GM12878 (cell line): ENCODE measurements at regions not wholly inside any gene's neighbourhood (a gene's known extent, or its start where the extent isn't known, plus 50 kb on each side); places are given as distances from the start of the nearest gene placed in this dataset.

Experiments
- ATAC-seq: fragments of 200-7000 bp; cut with Tn5 transposase; 3 replicates; pipeline ENCODE4 v1.9.1; 2020; ENCODE audit warnings: mild to moderate bottlenecking, moderate library complexity
- BruUV-seq: library from RNA; stranded (reverse); fragments of 400-500 nt; replicated peaks from 2 replicates; lab custom pipeline; 2021; lab: Mats Ljungman, UMichigan
- CTCF ChIA-PET: fragments of 300-600 bp; sonication (Branson Sonifier 250); formaldehyde crosslinking; extraction: SDS; loops from one replicate; lab custom pipeline; 2021; ENCODE audit warnings: inconsistent platforms; lab: Yijun Ruan, JAX
- POLR2A ChIA-PET: fragments of 350-600 bp; formaldehyde crosslinking; extraction: SDS; loops from one replicate; lab custom pipeline; 2021; ENCODE audit warnings: inconsistent platforms; lab: Charles Lee
- RAD21 ChIA-PET: fragments of 300-600 bp; sonication (Branson Sonifier 250); formaldehyde crosslinking; loops from one replicate; lab custom pipeline; 2023; ENCODE audit warnings: antibody characterized with exemption; ENCODE audit not compliant: unreplicated experiment; lab: Charles Lee
- SMC1A ChIA-PET: fragments of 300-600 bp; sonication (Branson Sonifier 250); formaldehyde crosslinking; loops from one replicate; lab custom pipeline; 2023; ENCODE audit not compliant: unreplicated experiment, uncharacterized antibody; lab: Charles Lee
- DNase-seq: peaks from one replicate; pipeline ENCODE4 v3.0.0-alpha.2; 2011; ENCODE audit warnings: low read depth, low spot score
- FAIRE-seq: peaks from 3 replicates; lab custom pipeline; 2011; peaks lifted over from hg19 to GRCh38; lab: Jason Lieb, UNC
- H2AFZ ChIP-seq: 2 replicates; pipeline ENCODE4 v1.6.0; 2011; ENCODE audit warnings: low read depth, low read length, control low read depth; ENCODE audit not compliant: control insufficient read depth
- H3K27ac ChIP-seq: 2 replicates; pipeline ENCODE4 v1.5.1; 2011; ENCODE audit warnings: control low read depth; ENCODE audit not compliant: control insufficient read depth, insufficient read depth
- H3K27me3 ChIP-seq, 2 experiments: replicated peaks in 1 of 2; 2 replicates each; pipeline versions ENCODE4 v1.6.0 to v1.6.1; 2011; ENCODE audit warnings: low read length in 1 of 2; ENCODE audit not compliant: control insufficient read depth in 2 of 2, insufficient read depth in 2 of 2
- H3K36me3 ChIP-seq, 2 experiments: 2 replicates each; pipeline ENCODE4 v1.5.1; 2011; ENCODE audit warnings: low read length in 1 of 2; ENCODE audit not compliant: control insufficient read depth in 2 of 2, insufficient read depth in 2 of 2
- H3K4me1 ChIP-seq: 2 replicates; pipeline ENCODE4 v1.6.1; 2011; ENCODE audit warnings: mild to moderate bottlenecking, low read length, moderate library complexity, mixed read lengths; ENCODE audit not compliant: control insufficient read depth, insufficient read depth
- H3K4me2 ChIP-seq: 2 replicates; pipeline ENCODE4 v1.6.0; 2011; ENCODE audit warnings: control low read depth; ENCODE audit not compliant: control insufficient read depth, insufficient read depth
- H3K4me3 ChIP-seq: fragments of 200-600 bp; sonication (generic); 2 replicates; pipeline ENCODE4 v1.5.1; 2016
- H3K79me2 ChIP-seq: 2 replicates; pipeline ENCODE4 v1.6.0; 2011; ENCODE audit warnings: low read length; ENCODE audit not compliant: control insufficient read depth, insufficient read depth
- H3K9ac ChIP-seq: 2 replicates; pipeline ENCODE4 v1.8.0; 2011; ENCODE audit warnings: low read length, control low read depth, mixed read lengths; ENCODE audit not compliant: control insufficient read depth, insufficient read depth
- H3K9me3 ChIP-seq: replicated peaks from 3 replicates; pipeline ENCODE4 v1.5.1; 2011; ENCODE audit warnings: mild to moderate bottlenecking, low read length; ENCODE audit not compliant: control insufficient read depth, insufficient read depth
- H4K20me1 ChIP-seq: 2 replicates; pipeline ENCODE4 v1.6.0; 2011; ENCODE audit not compliant: control insufficient read depth, insufficient read depth
- PAX5 ChIP-seq: IDR thresholded peaks from 2 replicates; pipeline ENCODE4 v1.6.1; 2011; ENCODE audit warnings: low read depth, low read length, borderline replicate concordance
- RCOR1 ChIP-seq: conservative IDR thresholded peaks from 2 replicates; pipeline ENCODE4 v1.6.1; 2012; ENCODE audit warnings: low read depth, low read length, improper control_type of control experiment
- SIN3A ChIP-seq: IDR thresholded peaks from 2 replicates; pipeline ENCODE4 v1.6.1; 2012; ENCODE audit warnings: low read depth, low read length, improper control_type of control experiment
- WGBS: methylation state at CpG from one replicate; pipeline ENCODE4 v1.1.6; 2016; ENCODE audit warnings: low lambda C conversion rate; ENCODE audit not compliant: insufficient replicate concordance, insufficient coverage; ENCODE audit errors: missing lambda C conversion rate; 5-methylcytosine and 5-hydroxymethylcytosine counted together
- in situ Hi-C: fragments of 300-500 bp; cut with MboI; formaldehyde crosslinking; loops from 9 replicates; pipeline ENCODE4 v1.14.3; 2018; ENCODE audit warnings: mixed read lengths
- intact Hi-C: fragments of 100-400 bp; cut with micrococcal nuclease; formaldehyde crosslinking; loops from one replicate; pipeline ENCODE4 v1.14.2; 2022; ENCODE audit not compliant: unreplicated experiment

GRCh38 chr12:102691773-102692555, 211.6 kb upstream of the IGF1 start:
- WGBS = 0% methylated on average over 1 of the region's 1 CpG
- Histone ChIP-seq H3K4me3 (no peak overlapping the region), H3K9ac (no peak overlapping the region), H4K20me1 (no peaks in the 10 kb centered on the region), H3K79me2 (no peaks in the 10 kb centered on the region), H3K27ac (no peak overlapping the region), H3K9me3 (no peaks in the 10 kb centered on the region; the same call in 2 of the 3 replicates), H3K36me3 (no peaks in the 10 kb centered on the region), H2AFZ (no peak overlapping the region), H3K27me3 (no peaks in the 10 kb centered on the region), H3K4me1 (no peaks in the 10 kb centered on the region), H3K4me2 (no peak overlapping the region)
- no peak for TF ChIP-seq RCOR1
- in situ Hi-C loops (no loop called here), intact Hi-C loops (no loop called here)
- ChIA-PET SMC1A (no interaction called here), POLR2A (no interaction called here), RAD21 (no interaction called here), CTCF (interaction anchor here (1.3 kb wide), 2 partner anchors 10 to 11 kb away, joined by 3 read pairs; no protein-coding TSS in a partner anchor)
- BruUV-seq = no TSS peak
- no peak for ATAC-seq
- FAIRE-seq = no peak
- no peak for DNase-seq

DNA sequence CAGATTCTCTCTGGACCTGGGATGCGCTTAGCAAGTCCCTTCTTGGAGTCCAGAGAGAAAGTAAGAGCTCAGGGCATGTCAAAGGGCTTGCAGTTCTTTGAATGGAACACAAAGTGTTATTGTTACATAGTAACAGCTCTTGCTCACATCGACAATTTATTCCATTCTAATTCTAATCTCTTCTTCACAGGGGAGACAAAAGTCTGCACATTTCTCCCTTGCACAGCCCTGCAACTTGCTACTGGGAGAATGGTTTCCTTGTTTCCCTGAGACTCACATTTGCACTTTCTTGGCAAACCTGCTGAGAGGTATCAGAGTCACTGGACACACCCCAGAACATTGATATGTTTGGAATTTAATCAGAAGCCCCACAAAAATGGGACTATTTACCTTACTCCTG, 209.9 kb upstream of the IGF1 start:
- TF ChIP-seq SIN3A = no peak
- no peak for TF ChIP-seq PAX5
- no peak overlapping the region for H3K9ac ChIP-seq
- H4K20me1 ChIP-seq = no peaks in the 10 kb centered on the region
- DNase-seq (no peak), FAIRE-seq (no peak), ATAC-seq (no peak)
- ChIA-PET RAD21 (no interaction called here), POLR2A (no interaction called here), CTCF (interaction anchor here (0.6 to 1.3 kb wide), 2 partner anchors 12 to 822 kb away, joined by 3 read pairs; no protein-coding TSS in a partner anchor), SMC1A (no interaction called here)
- no peak overlapping the region for H3K27ac ChIP-seq
- H3K79me2 ChIP-seq = no peaks in the 10 kb centered on the region
- no peaks in the 10 kb centered on the region for H3K4me1 ChIP-seq
- no peaks in the 10 kb centered on the region; the same call in 2 of the 3 replicates for H3K9me3 ChIP-seq
- H2AFZ ChIP-seq = no peak overlapping the region
- H3K4me2 ChIP-seq = no peak overlapping the region
- BruUV-seq = no TSS peak
- H3K27me3 ChIP-seq = no peaks in the 10 kb centered on the region
- intact Hi-C loops = no loop called here
- in situ Hi-C loops = no loop called here
- H3K36me3 ChIP-seq = no peaks in the 10 kb centered on the region
- H3K4me3 ChIP-seq = no peak overlapping the region
- 26% methylated on average over 2 of the region's 2 CpGs for WGBS
